ENCODE measurements at regions not wholly inside any gene's neighbourhood (a gene's known extent, or its start where the extent isn't known, plus 50 kb on each side); places are given as distances from the start of the nearest gene placed in this dataset.

- ATAC-seq, result no peak
- no peak overlapping the region for H3K4me3 Mint-ChIP-seq
- WGBS (ENCODE audit: insufficient coverage), result 85% methylated on average over 1 of the region's 1 CpG
- H3K27me3 Mint-ChIP-seq (ENCODE audit: low read depth in 2 of 2), result no peaks in the 10 kb centered on the region
- no peak overlapping the region for H3K27ac ChIP-seq (ENCODE audit: low read length)
- intact Hi-C loops (cut with micrococcal nuclease), result no loop called here
- H3K4me3 ChIP-seq (ENCODE audit: low read length), result no peak overlapping the region
- no peaks in the 10 kb centered on the region for H3K27me3 ChIP-seq (ENCODE audit: control insufficient read depth, insufficient read depth, low read length)
- H3K27ac Mint-ChIP-seq, result no peak overlapping the region
- no peaks in the 10 kb centered on the region for H3K4me1 ChIP-seq (ENCODE audit: control insufficient read depth, insufficient read depth, low read length)
- DNase-seq, result no peak
- TF ChIP-seq CTCF (IDR thresholded peaks at IDR 0.05), result no peak
- no peaks in the 10 kb centered on the region for H3K36me3 Mint-ChIP-seq
- no peaks in the 10 kb centered on the region for H3K9me3 ChIP-seq (ENCODE audit: control insufficient read depth, insufficient read depth, low read length)
- no peaks in the 10 kb centered on the region for H3K4me1 Mint-ChIP-seq
- no peaks in the 10 kb centered on the region for H3K36me3 ChIP-seq (ENCODE audit: control insufficient read depth, insufficient read depth, low read length)
- peaks cover 15 to 17% of the 10 kb centered on the region in 2 donors for H3K9me3 Mint-ChIP-seq
These were observed 300.5 kb downstream of the PCDH17 start for GRCh38 chr13:57932061-57932460.

- WGBS (ENCODE audit: insufficient coverage), result 100% methylated on average over 1 of the region's 1 CpG
- Histone ChIP-seq H3K9me3 (ENCODE audit: control insufficient read depth, insufficient read depth, low read length) (no peaks in the 10 kb centered on the region), H3K27ac (ENCODE audit: low read length) (no peak overlapping the region), H3K4me1 (ENCODE audit: control insufficient read depth, insufficient read depth, low read length) (no peaks in the 10 kb centered on the region), H3K27me3 (ENCODE audit: control insufficient read depth, insufficient read depth, low read length) (no peaks in the 10 kb centered on the region), H3K36me3 (ENCODE audit: control insufficient read depth, insufficient read depth, low read length) (no peaks in the 10 kb centered on the region), H3K4me3 (ENCODE audit: low read length) (no peak overlapping the region)
- Mint-ChIP-seq H3K36me3 (no peaks in the 10 kb centered on the region), H3K4me3 (no peak overlapping the region), H3K9me3 (peaks cover 14 to 15% of the 10 kb centered on the region in 2 donors), H3K27ac (no peak overlapping the region), H3K4me1 (no peaks in the 10 kb centered on the region), H3K27me3 (ENCODE audit: low read depth in 2 of 2) (no peaks in the 10 kb centered on the region)
- intact Hi-C loops (cut with micrococcal nuclease), result no loop called here
- DNase-seq, result no peak
- TF ChIP-seq CTCF (IDR thresholded peaks at IDR 0.05), result no peak
- ATAC-seq, result no peak
These were observed 302.1 kb downstream of the PCDH17 start for GRCh38 chr13:57933606-57934005.

DNA sequence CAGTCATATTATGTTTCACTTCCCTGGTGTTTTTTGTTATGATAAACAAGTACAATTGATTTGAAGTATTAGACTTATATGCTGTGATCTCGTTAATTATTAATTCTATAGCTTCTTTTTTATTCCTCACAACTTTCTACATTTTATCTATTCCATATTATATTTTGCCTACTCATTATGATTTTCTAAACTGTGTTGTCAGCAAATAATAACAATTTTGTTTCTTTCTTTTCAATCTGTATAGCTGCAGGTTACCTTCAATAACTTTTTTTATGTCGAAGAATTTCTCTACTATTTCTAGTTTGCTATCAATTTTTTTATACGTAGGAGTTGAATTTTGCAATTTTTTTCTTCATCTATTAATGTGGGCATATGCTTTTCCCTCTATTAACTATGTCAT, 304.4 kb downstream of the PCDH17 start:
- H3K9me3 Mint-ChIP-seq, result peaks cover 14 to 21% of the 10 kb centered on the region in 2 donors
- no CpG with 5 or more reads among the region's 3 CpGs for WGBS (ENCODE audit: insufficient coverage)
- ATAC-seq (no peak), DNase-seq (no peak)
- no peaks in the 10 kb centered on the region for H3K36me3 Mint-ChIP-seq
- H3K27me3 ChIP-seq (ENCODE audit: control insufficient read depth, insufficient read depth, low read length), result no peaks in the 10 kb centered on the region
- no peak overlapping the region for H3K4me3 Mint-ChIP-seq
- no peaks in the 10 kb centered on the region for H3K4me1 Mint-ChIP-seq
- H3K4me1 ChIP-seq (ENCODE audit: control insufficient read depth, insufficient read depth, low read length), result no peaks in the 10 kb centered on the region
- no peaks in the 10 kb centered on the region for H3K36me3 ChIP-seq (ENCODE audit: control insufficient read depth, insufficient read depth, low read length)
- no peak overlapping the region for H3K27ac ChIP-seq (ENCODE audit: low read length)
- H3K4me3 ChIP-seq (ENCODE audit: low read length), result no peak overlapping the region
- no peaks in the 10 kb centered on the region for H3K9me3 ChIP-seq (ENCODE audit: control insufficient read depth, insufficient read depth, low read length)
- intact Hi-C loops (cut with micrococcal nuclease), result no loop called here
- H3K27ac Mint-ChIP-seq, result no peak overlapping the region
- no peaks in the 10 kb centered on the region for H3K27me3 Mint-ChIP-seq (ENCODE audit: low read depth in 2 of 2)
- no peak for TF ChIP-seq CTCF (IDR thresholded peaks at IDR 0.05)

DNA sequence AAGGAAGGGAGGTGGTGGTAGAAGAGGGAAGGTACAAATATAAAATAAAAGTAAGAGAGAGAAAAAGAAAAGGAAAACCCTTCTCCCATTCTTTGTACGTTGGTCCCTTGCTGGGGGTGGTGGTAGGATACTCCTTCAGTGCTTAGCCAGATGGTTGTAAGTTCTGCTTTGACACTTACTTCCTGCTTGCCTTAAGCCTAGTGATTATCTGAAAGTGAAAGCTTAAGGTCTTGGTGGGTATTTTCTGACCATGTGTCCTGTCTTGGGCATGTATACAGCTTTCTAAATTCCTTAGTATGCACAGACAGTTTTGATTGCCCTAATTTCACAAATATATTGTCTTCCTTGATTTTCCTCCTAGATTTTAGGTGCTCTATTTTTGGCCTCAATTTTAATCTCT, 314.8 kb downstream of the PCDH17 start:
- intact Hi-C loops (cut with micrococcal nuclease), result no loop called here
- Mint-ChIP-seq H3K4me1 (no peaks in the 10 kb centered on the region), H3K9me3 (peaks cover 13 to 24% of the 10 kb centered on the region in 2 donors), H3K27me3 (ENCODE audit: low read depth in 2 of 2) (no peaks in the 10 kb centered on the region), H3K27ac (no peak overlapping the region), H3K4me3 (no peak overlapping the region), H3K36me3 (peaks cover 10% of the 10 kb centered on the region)
- no peak for ATAC-seq
- Histone ChIP-seq H3K27ac (ENCODE audit: low read length) (no peak overlapping the region), H3K4me1 (ENCODE audit: control insufficient read depth, insufficient read depth, low read length) (no peaks in the 10 kb centered on the region), H3K36me3 (ENCODE audit: control insufficient read depth, insufficient read depth, low read length) (no peaks in the 10 kb centered on the region), H3K9me3 (ENCODE audit: control insufficient read depth, insufficient read depth, low read length) (no peaks in the 10 kb centered on the region), H3K4me3 (ENCODE audit: low read length) (no peak overlapping the region), H3K27me3 (ENCODE audit: control insufficient read depth, insufficient read depth, low read length) (no peaks in the 10 kb centered on the region)
- DNase-seq, result no peak
- WGBS (ENCODE audit: insufficient coverage), result 50% methylated on average over 1 of the region's 1 CpG
- TF ChIP-seq CTCF (IDR thresholded peaks at IDR 0.05), result no peak
